OCI-LY1 (cell line): ENCODE measurements at regions not wholly inside any gene's neighbourhood (a gene's known extent, or its start where the extent isn't known, plus 50 kb on each side); places are given as distances from the start of the nearest gene placed in this dataset.

Experiments
- H2AFZ ChIP-seq: fragments of 200-600 bp; sonication (generic), shearing (Covaris generic); 2 replicates; pipeline ENCODE4 v1.6.0; 2014; ENCODE audit warnings: antibody characterized with exemption, mild to moderate bottlenecking, low read length
- H3F3A ChIP-seq: fragments of 200-600 bp; sonication (generic), shearing (Covaris generic); 2 replicates; pipeline ENCODE4 v1.6.0; 2014; ENCODE audit warnings: mild to moderate bottlenecking, antibody characterized with exemption, low read length, moderate library complexity; ENCODE audit not compliant: insufficient read depth
- H3K27ac ChIP-seq: fragments of 200-600 bp; sonication (generic); 2 replicates; pipeline ENCODE4 v1.5.1; 2014; ENCODE audit warnings: low read length, mixed run types, mild to moderate bottlenecking, low read depth; ENCODE audit not compliant: poor library complexity, severe bottlenecking
- H3K27me3 ChIP-seq: fragments of 200-600 bp; sonication (generic); 2 replicates; pipeline ENCODE4 v1.6.0; 2014; ENCODE audit warnings: antibody characterized with exemption, mild to moderate bottlenecking, low read length, moderate library complexity; ENCODE audit not compliant: insufficient read depth
- H3K36me3 ChIP-seq: fragments of 200-600 bp; sonication (generic); 2 replicates; pipeline ENCODE4 v1.6.1; 2014; ENCODE audit warnings: mild to moderate bottlenecking, antibody characterized with exemption, low read length, moderate library complexity, mixed read lengths; ENCODE audit not compliant: insufficient read depth
- H3K4me1 ChIP-seq: fragments of 200-600 bp; sonication (generic); 2 replicates; pipeline ENCODE4 v1.5.1; 2014; ENCODE audit warnings: mild to moderate bottlenecking, low read length, moderate library complexity; ENCODE audit not compliant: insufficient read depth, severe bottlenecking
- H3K4me2 ChIP-seq: fragments of 200-600 bp; sonication (generic), shearing (Covaris generic); 2 replicates; pipeline ENCODE4 v1.6.1; 2014; ENCODE audit warnings: low read length
- H3K4me3 ChIP-seq: fragments of 200-600 bp; sonication (generic); 2 replicates; pipeline ENCODE4 v1.5.1; 2014; ENCODE audit warnings: low read length, low read depth, mild to moderate bottlenecking, mixed read lengths; ENCODE audit not compliant: poor library complexity, severe bottlenecking
- H3K79me2 ChIP-seq: fragments of 200-600 bp; shearing (Covaris generic); 2 replicates; pipeline ENCODE4 v1.6.1; 2016; ENCODE audit warnings: mixed run types, low read length, mixed read lengths; ENCODE audit not compliant: insufficient read depth
- H3K9ac ChIP-seq: fragments of 200-600 bp; sonication (generic), shearing (Covaris generic); 2 replicates; pipeline ENCODE4 v1.6.1; 2014; ENCODE audit warnings: mild to moderate bottlenecking, low read length, mixed read lengths
- H3K9me2 ChIP-seq: fragments of 200-600 bp; sonication (generic), shearing (Covaris generic); 2 replicates; pipeline ENCODE4 v1.6.1; 2014; ENCODE audit warnings: low read depth, mild to moderate bottlenecking, low read length, mixed read lengths
- H3K9me3 ChIP-seq: fragments of 200-600 bp; shearing (Covaris generic); 2 replicates; pipeline ENCODE4 v1.6.1; 2014; ENCODE audit warnings: low read length, mixed read lengths
- H4K20me1 ChIP-seq: fragments of 200-600 bp; sonication (generic), shearing (Covaris generic); 2 replicates; pipeline ENCODE4 v1.6.0; 2016; ENCODE audit warnings: mild to moderate bottlenecking, low read length; ENCODE audit not compliant: insufficient read depth
- CTCF ChIP-seq: fragments of 200-600 bp; sonication (generic), shearing (Covaris generic); IDR thresholded peaks from 2 replicates; pipeline ENCODE4 v1.5.1; 2017; ENCODE audit warnings: mild to moderate bottlenecking, antibody characterized with exemption, low read length, moderate library complexity, mixed read lengths
- EZH2 ChIP-seq: fragments of 200-600 bp; sonication (generic), shearing (Covaris generic); IDR thresholded peaks from 2 replicates; pipeline ENCODE4 v1.8.0; 2017; ENCODE audit warnings: borderline replicate concordance, mixed run types, mild to moderate bottlenecking, antibody characterized with exemption, low read length, moderate library complexity, mixed read lengths

GRCh38 chr21:19993268-19993667 is 1004.9 kb upstream of the NCAM2 start:
- Histone ChIP-seq H3F3A (no peaks in the 10 kb centered on the region), H3K9me3 (no peaks in the 10 kb centered on the region), H3K27me3 (no peaks in the 10 kb centered on the region), H3K79me2 (no peaks in the 10 kb centered on the region), H3K9me2 (no peaks in the 10 kb centered on the region), H3K4me3 (no peak overlapping the region), H3K27ac (no peak overlapping the region), H3K36me3 (no peaks in the 10 kb centered on the region), H4K20me1 (no peaks in the 10 kb centered on the region), H3K4me2 (no peak overlapping the region), H2AFZ (no peak overlapping the region), H3K4me1 (no peaks in the 10 kb centered on the region), H3K9ac (no peak overlapping the region)
- TF ChIP-seq EZH2 (no peak), CTCF (no peak)

DNA sequence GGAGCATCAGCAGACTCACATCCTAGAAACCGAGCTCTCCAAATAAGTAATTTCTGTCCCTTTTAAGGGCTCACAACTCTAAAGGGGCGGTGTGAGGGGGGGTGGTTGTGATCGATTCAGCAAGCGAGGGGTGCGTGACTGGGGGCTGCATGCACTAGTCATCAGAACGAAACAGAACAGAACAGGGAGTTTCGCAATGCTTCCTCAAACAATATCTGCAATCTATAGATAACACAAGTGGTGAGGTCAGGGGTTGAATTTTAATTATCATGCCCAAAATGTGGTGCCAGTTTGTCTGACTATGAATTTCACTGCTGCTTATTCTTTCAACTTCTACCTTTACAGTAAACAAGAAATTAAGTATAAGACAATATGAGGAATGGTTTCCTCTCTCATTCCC is 1003.0 kb upstream of the NCAM2 start:
- Histone ChIP-seq H4K20me1 (no peaks in the 10 kb centered on the region), H3K27me3 (no peaks in the 10 kb centered on the region), H3K9me3 (no peaks in the 10 kb centered on the region), H3K9ac (no peak overlapping the region), H3K27ac (no peak overlapping the region), H3K79me2 (no peaks in the 10 kb centered on the region), H3K4me3 (no peak overlapping the region), H3K9me2 (no peaks in the 10 kb centered on the region), H3F3A (no peaks in the 10 kb centered on the region), H3K4me2 (no peak overlapping the region), H3K4me1 (no peaks in the 10 kb centered on the region), H3K36me3 (no peaks in the 10 kb centered on the region), H2AFZ (no peak overlapping the region)
- TF ChIP-seq CTCF = no peak
- TF ChIP-seq EZH2 = no peak

- no peaks in the 10 kb centered on the region for H3K27me3 ChIP-seq
- H3K4me1 ChIP-seq = no peaks in the 10 kb centered on the region
- no peaks in the 10 kb centered on the region for H3K79me2 ChIP-seq
- no peaks in the 10 kb centered on the region for H3K9me3 ChIP-seq
- no peak overlapping the region for H3K27ac ChIP-seq
- H4K20me1 ChIP-seq = no peaks in the 10 kb centered on the region
- no peak overlapping the region for H3K4me2 ChIP-seq
- H3K9me2 ChIP-seq = no peaks in the 10 kb centered on the region; the same call in 1 of the 2 replicates
- H3K9ac ChIP-seq = no peak overlapping the region
- H3F3A ChIP-seq = no peaks in the 10 kb centered on the region
- no peaks in the 10 kb centered on the region for H3K36me3 ChIP-seq
- H2AFZ ChIP-seq = no peak overlapping the region
- TF ChIP-seq EZH2 (no peak), CTCF (no peak)
- H3K4me3 ChIP-seq = no peak overlapping the region
Measured at GRCh38 chr21:19998453-19998852, 999.8 kb upstream of the NCAM2 start.
